ENCODE measurements at regions not wholly inside any gene's neighbourhood (a gene's known extent, or its start where the extent isn't known, plus 50 kb on each side); places are given as distances from the start of the nearest gene placed in this dataset.

- TF ChIP-seq POLR2A (IDR thresholded peaks at IDR 0.05; ENCODE audit: low read depth, low read length): no peak
- no peak for TF ChIP-seq POLR2AphosphoS5 (IDR thresholded peaks at IDR 0.05; ENCODE audit: low read depth, low read length)
- TF ChIP-seq TAF1 (IDR thresholded peaks at IDR 0.05; ENCODE audit: low read depth, low read length): no peak
- no peak for TF ChIP-seq PAX5 (IDR thresholded peaks at IDR 0.05; ENCODE audit: insufficient read depth, low read length, severe bottlenecking)
- TF ChIP-seq POU2F2 (IDR thresholded peaks at IDR 0.05; ENCODE audit: low read depth, low read length): no peak
Observed at GRCh38 chr14:66117600-66117999, 368.6 kb upstream of the CCDC196 start.

Data from GM12891 (cell line).